ENCODE measurements at regions not wholly inside any gene's neighbourhood (a gene's known extent, or its start where the extent isn't known, plus 50 kb on each side); places are given as distances from the start of the nearest gene placed in this dataset.
"Not testable (repeated sequence)": the region's sequence is repeated elsewhere in the genome, so short reads cannot be mapped to it uniquely, and the experiment has no call there.

GRCh38 chr10:30706189-30706588 is 76.6 kb upstream of the LYZL2 start:
- not testable (repeated sequence) for TF ChIP-seq CTCF (IDR thresholded peaks at IDR 0.05; ENCODE audit: low read depth, low read length, poor library complexity, severe bottlenecking); EZH2phosphoT487 (IDR thresholded peaks at IDR 0.05; ENCODE audit: borderline replicate concordance, low read length)
